Common myeloid progenitor, CD34-positive (primary cell): ENCODE measurements at regions not wholly inside any gene's neighbourhood (a gene's known extent, or its start where the extent isn't known, plus 50 kb on each side); places are given as distances from the start of the nearest gene placed in this dataset.
"Not testable (repeated sequence)": the region's sequence is repeated elsewhere in the genome, so short reads cannot be mapped to it uniquely, and the experiment has no call there.

Source experiments
- CTCF ChIA-PET: fragments of 350-600 bp; sonication (Branson Sonifier 250); formaldehyde crosslinking; loops from one replicate; lab custom pipeline; 2021; ENCODE audit warnings: antibody characterized with exemption; lab: Charles Lee
- POLR2A ChIA-PET: fragments of 350-600 bp; sonication (Branson Sonifier 250); formaldehyde crosslinking; loops from one replicate; lab custom pipeline; 2021; ENCODE audit warnings: antibody characterized with exemption; lab: Charles Lee
- DNase-seq, 3 donors: peaks; one replicate each; pipeline versions ENCODE4 v3.0.0 to v3.0.0-alpha.2; 2013
- H3K27ac ChIP-seq, 2 experiments: 1 replicate in 1 of 2; 2 replicates in 1 of 2; pipeline ENCODE4 v1.7.0; 2013; ENCODE audit warnings: inconsistent platforms in 2 of 2, low read length in 2 of 2, mild to moderate bottlenecking in 2 of 2, low read depth in 1 of 2, moderate library complexity in 1 of 2; ENCODE audit not compliant: severe bottlenecking in 2 of 2, insufficient read depth in 1 of 2, poor library complexity in 1 of 2
- H3K27me3 ChIP-seq, 5 experiments: replicated peaks in 2 of 5; 1 replicate in 3 of 5; 2 replicates in 2 of 5; pipeline versions ENCODE4 v1.6.1 to v1.7.0; 2013; ENCODE audit warnings: low read length in 4 of 5, mild to moderate bottlenecking in 2 of 5, moderate library complexity in 2 of 5, inconsistent platforms in 1 of 5; ENCODE audit not compliant: insufficient read depth in 5 of 5, control insufficient read depth in 4 of 5
- H3K36me3 ChIP-seq, 4 experiments: 1 replicate in 2 of 4; 2 replicates in 2 of 4; pipeline versions ENCODE4 v1.6.1 to v1.7.0; 2013; ENCODE audit warnings: low read length in 3 of 4, control low read depth in 1 of 4, mild to moderate bottlenecking in 1 of 4; ENCODE audit not compliant: control insufficient read depth in 4 of 4, insufficient read depth in 4 of 4
- H3K4me1 ChIP-seq, 4 experiments: 1 replicate in 3 of 4; 2 replicates in 1 of 4; pipeline versions ENCODE4 v1.6.1 to v1.7.1; 2013; ENCODE audit warnings: low read length in 3 of 4, mild to moderate bottlenecking in 3 of 4, control low read depth in 1 of 4, inconsistent platforms in 1 of 4, moderate library complexity in 1 of 4; ENCODE audit not compliant: control insufficient read depth in 4 of 4, insufficient read depth in 4 of 4; ENCODE audit errors: control extremely low read depth in 1 of 4
- H3K4me3 ChIP-seq, 7 experiments: 1 replicate in 4 of 7; 2 replicates in 3 of 7; pipeline versions ENCODE4 v1.5.1 to v1.7.0; 2013; ENCODE audit warnings: mild to moderate bottlenecking in 7 of 7, low read length in 6 of 7, moderate library complexity in 6 of 7, inconsistent platforms in 2 of 7, low read depth in 2 of 7, control low read depth in 1 of 7; ENCODE audit not compliant: insufficient read depth in 4 of 7, control insufficient read depth in 1 of 7; ENCODE audit errors: extremely low read depth in 1 of 7
- H3K9me3 ChIP-seq, 5 experiments: 1 replicate in 4 of 5; 2 replicates in 1 of 5; pipeline versions ENCODE4 v1.6.1 to v1.7.1; 2013; ENCODE audit warnings: low read length in 4 of 5, mild to moderate bottlenecking in 2 of 5, inconsistent platforms in 1 of 5, low read depth in 1 of 5, moderate library complexity in 1 of 5; ENCODE audit not compliant: control insufficient read depth in 4 of 5, insufficient read depth in 2 of 5; ENCODE audit errors: control extremely low read depth in 1 of 5
- WGBS: methylation state at CpG from one replicate; pipeline ENCODE4 v1.1.5; 2013; ENCODE audit not compliant: insufficient coverage; 5-methylcytosine and 5-hydroxymethylcytosine counted together

DNA sequence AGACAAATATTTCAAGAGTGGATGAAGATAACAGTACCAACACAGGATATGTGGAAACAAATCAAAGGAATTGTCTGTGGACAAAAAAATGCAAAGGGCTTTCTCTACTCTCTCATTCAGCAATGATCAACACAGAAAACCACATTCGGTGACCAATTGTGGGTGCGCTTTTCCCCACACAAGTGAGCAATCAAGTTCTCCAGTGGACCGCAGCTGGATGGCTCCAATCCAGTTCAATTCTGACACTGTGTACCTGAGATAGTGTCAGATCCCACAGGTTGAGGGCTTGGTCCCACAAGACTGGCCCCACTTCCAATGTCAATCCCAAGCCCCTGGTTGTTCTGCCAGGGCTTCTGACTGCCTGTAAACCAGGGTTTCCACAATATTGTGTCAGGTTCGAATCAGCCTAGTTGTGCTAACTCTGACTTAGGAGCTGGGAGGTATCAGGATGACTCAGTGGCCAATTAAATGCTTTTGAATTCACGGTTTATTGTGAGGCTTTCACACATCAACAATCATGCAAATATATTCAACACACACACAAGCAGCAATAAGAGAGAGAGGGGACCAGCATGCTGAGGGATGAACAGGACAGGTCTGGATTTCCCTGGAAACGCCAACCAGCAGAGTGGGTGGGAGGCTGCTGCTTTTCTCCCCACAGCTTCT, 87.0 kb upstream of the BTG3 start:
- H3K9me3 ChIP-seq, result peaks cover 0 to 4% (median 2%) of the 10 kb centered on the region in 5 experiments
- H3K27ac ChIP-seq, result no peak overlapping the region
- no peak for DNase-seq
- POLR2A ChIA-PET, result no interaction called here
- CTCF ChIA-PET, result interaction anchor here (0.6 kb wide), 1 partner anchor 191 kb away, joined by 3 read pairs; no protein-coding TSS in a partner anchor
- H3K4me3 ChIP-seq, result no peak overlapping the region
- H3K4me1 ChIP-seq, result peaks cover 0 to 9% (median 4%) of the 10 kb centered on the region in 4 experiments
- H3K36me3 ChIP-seq, result no peaks in the 10 kb centered on the region
- no peaks in the 10 kb centered on the region for H3K27me3 ChIP-seq
- WGBS, result 90% methylated on average over 5 of the region's 6 CpGs

GRCh38 chr21:17697473-17697872, 84.8 kb upstream of the BTG3 start:
- ChIA-PET POLR2A (no interaction called here), CTCF (interaction anchor here (0.5 to 1.3 kb wide), 3 partner anchors 8 to 191 kb away, joined by 3 to 5 read pairs (median 3); no protein-coding TSS in a partner anchor)
- no peak overlapping the region for H3K27ac ChIP-seq
- H3K36me3 ChIP-seq, result no peaks in the 10 kb centered on the region
- peaks cover 0 to 4% (median 2%) of the 10 kb centered on the region in 5 experiments for H3K9me3 ChIP-seq
- peaks cover 0 to 14% (median 6%) of the 10 kb centered on the region in 4 experiments for H3K4me1 ChIP-seq
- DNase-seq, result peak in 2 of 3 donors; percentile 34 to 46
- no peak overlapping the region for H3K4me3 ChIP-seq
- H3K27me3 ChIP-seq, result no peaks in the 10 kb centered on the region

GRCh38 chr21:17694416-17694815, 81.7 kb upstream of the BTG3 start:
- H3K27ac ChIP-seq, DNase-seq, H3K4me3 ChIP-seq, H3K27me3 ChIP-seq, H3K9me3 ChIP-seq, CTCF ChIA-PET, POLR2A ChIA-PET, H3K36me3 ChIP-seq: not testable (repeated sequence)
- WGBS, result 100% methylated on average over 1 of the region's 9 CpGs
- peaks cover 0 to 20% (median 7%) of the 10 kb centered on the region in 4 experiments for H3K4me1 ChIP-seq

DNA sequence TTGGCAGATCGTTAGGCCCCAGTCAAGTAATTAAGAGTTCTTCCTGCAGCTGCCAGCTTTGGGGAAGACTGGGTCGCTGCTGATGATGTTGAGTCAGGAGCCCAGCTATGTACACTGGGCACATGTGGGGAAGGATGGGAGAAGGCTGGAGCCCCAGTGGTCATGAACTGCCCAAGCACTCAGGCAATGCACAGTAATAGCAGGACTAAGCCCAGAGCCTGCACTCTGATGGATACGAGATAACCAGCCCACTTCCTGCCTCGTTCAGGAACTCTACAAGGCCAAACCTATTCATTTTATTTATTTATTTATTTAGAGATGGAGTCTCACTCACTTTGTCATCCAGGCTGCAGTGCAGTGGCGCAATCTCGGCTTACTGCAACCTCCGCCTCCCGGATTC, 81.1 kb upstream of the BTG3 start:
- CTCF ChIA-PET, result no interaction called here
- Histone ChIP-seq H3K27me3 (no peaks in the 10 kb centered on the region), H3K4me3 (no peak overlapping the region), H3K27ac (no peak overlapping the region), H3K36me3 (no peaks in the 10 kb centered on the region), H3K4me1 (peaks cover 0 to 26% (median 13%) of the 10 kb centered on the region in 4 experiments), H3K9me3 (peaks cover 0 to 4% (median 2%) of the 10 kb centered on the region in 5 experiments)
- WGBS, result 42% methylated on average over 8 of the region's 8 CpGs
- POLR2A ChIA-PET, result no interaction called here
- DNase-seq, result peak in 2 of 3 donors; percentile 69 to 80

DNA sequence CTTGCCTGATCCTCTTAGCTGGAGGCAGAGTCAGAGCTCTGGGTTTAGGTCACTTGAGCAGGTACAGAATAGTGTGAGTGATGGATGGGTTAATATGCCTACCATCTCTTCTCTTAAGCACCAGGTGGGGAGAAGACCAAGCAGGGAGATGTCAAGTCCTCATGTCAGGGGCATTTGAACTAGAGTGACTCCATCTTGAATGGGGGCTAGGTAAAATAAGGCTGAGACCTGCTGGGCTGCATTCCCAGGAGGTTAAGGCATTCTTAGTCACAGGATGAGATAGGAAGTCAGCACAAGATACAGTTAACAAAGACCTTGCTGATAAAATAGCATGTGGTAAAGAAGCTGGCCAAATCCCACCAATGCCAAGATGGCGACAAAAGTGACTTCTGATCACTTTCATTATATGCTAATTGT, 77.4 kb upstream of the BTG3 start:
- Histone ChIP-seq H3K27me3 (no peaks in the 10 kb centered on the region), H3K4me3 (no peak overlapping the region), H3K36me3 (no peaks in the 10 kb centered on the region), H3K27ac (no peak overlapping the region), H3K4me1 (peaks cover 0 to 22% (median 9%) of the 10 kb centered on the region in 4 experiments), H3K9me3 (no peaks in the 10 kb centered on the region)
- no CpG with 5 or more reads among the region's 1 CpG for WGBS
- DNase-seq, result no peak
- CTCF ChIA-PET, result interaction anchor here (0.8 to 3.1 kb wide), 8 partner anchors 9 to 234 kb away, joined by 3 to 15 read pairs (median 4); no protein-coding TSS in a partner anchor
- POLR2A ChIA-PET, result no interaction called here

DNA sequence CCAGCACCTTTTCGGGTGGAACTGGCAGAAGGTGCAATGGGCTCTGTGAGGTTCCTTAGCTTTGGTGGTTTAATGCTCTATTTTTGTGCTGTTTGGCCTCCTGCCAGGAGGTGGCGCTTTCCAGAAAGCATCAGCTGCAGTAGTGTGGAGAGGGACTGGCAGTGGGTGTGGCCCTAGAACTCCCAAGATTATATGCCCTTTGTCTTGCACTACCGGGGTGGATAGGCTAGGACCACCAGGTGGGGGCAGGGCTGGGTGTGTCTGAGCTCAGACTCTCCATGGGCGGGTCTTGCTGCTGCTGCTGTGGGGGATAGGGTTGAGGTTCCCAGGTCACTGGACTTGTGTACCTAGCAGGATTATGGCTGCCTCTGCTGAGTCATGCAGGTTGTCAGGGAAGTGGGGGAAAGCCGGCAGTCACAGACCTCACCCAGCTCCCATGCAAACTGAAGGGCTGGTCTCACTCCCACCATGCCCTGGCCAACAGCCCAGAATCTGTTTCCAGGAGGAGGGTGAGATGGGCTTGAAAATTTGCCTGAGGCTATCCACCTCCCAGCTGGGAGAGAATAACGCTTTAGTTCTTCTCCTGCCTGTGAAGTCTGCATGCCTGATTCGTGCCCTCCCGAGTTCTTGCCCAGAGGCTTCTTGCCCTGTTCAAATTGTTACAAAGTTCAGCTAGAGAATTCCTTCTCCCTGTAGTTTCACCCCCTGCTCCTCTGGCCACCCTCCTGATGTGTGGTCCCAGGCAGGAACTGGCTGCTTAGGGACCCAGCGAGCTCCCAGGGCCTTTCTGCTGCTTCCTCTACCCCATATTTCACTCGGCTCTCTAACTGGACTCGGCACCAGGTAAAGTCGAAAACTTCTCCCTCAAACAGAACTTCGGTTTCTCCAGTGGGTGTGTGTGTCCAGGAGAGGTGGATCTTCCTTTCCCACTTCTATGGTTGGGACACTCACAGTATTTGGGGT, 76.5 kb upstream of the BTG3 start:
- Histone ChIP-seq H3K4me3 (peak overlapping the region in 3 of 7 experiments; percentile 8 to 64 (median 52)), H3K9me3 (no peaks in the 10 kb centered on the region), H3K27me3 (no peaks in the 10 kb centered on the region), H3K4me1 (peaks cover 0 to 22% (median 9%) of the 10 kb centered on the region in 4 experiments), H3K36me3 (no peaks in the 10 kb centered on the region), H3K27ac (peak overlapping the region in 1 of 2 experiments; percentile 49)
- DNase-seq, result peak; percentile 34 to 81 (median 80)
- CTCF ChIA-PET, result interaction anchor here (0.6 to 3.1 kb wide), 17 partner anchors 8 to 236 kb away, joined by 3 to 15 read pairs (median 4); no protein-coding TSS in a partner anchor
- POLR2A ChIA-PET, result no interaction called here
- 19% methylated on average over 9 of the region's 13 CpGs for WGBS
